ENCODE measurements at regions not wholly inside any gene's neighbourhood (a gene's known extent, or its start where the extent isn't known, plus 50 kb on each side); places are given as distances from the start of the nearest gene placed in this dataset.
A peak's percentile ranks its signal among the peaks of the same experiment; 100 is the strongest.

GRCh38 chr7:131618391-131618790 is 62.0 kb upstream of the PODXL start (continued):
- TF ChIP-seq, protein P1, sequence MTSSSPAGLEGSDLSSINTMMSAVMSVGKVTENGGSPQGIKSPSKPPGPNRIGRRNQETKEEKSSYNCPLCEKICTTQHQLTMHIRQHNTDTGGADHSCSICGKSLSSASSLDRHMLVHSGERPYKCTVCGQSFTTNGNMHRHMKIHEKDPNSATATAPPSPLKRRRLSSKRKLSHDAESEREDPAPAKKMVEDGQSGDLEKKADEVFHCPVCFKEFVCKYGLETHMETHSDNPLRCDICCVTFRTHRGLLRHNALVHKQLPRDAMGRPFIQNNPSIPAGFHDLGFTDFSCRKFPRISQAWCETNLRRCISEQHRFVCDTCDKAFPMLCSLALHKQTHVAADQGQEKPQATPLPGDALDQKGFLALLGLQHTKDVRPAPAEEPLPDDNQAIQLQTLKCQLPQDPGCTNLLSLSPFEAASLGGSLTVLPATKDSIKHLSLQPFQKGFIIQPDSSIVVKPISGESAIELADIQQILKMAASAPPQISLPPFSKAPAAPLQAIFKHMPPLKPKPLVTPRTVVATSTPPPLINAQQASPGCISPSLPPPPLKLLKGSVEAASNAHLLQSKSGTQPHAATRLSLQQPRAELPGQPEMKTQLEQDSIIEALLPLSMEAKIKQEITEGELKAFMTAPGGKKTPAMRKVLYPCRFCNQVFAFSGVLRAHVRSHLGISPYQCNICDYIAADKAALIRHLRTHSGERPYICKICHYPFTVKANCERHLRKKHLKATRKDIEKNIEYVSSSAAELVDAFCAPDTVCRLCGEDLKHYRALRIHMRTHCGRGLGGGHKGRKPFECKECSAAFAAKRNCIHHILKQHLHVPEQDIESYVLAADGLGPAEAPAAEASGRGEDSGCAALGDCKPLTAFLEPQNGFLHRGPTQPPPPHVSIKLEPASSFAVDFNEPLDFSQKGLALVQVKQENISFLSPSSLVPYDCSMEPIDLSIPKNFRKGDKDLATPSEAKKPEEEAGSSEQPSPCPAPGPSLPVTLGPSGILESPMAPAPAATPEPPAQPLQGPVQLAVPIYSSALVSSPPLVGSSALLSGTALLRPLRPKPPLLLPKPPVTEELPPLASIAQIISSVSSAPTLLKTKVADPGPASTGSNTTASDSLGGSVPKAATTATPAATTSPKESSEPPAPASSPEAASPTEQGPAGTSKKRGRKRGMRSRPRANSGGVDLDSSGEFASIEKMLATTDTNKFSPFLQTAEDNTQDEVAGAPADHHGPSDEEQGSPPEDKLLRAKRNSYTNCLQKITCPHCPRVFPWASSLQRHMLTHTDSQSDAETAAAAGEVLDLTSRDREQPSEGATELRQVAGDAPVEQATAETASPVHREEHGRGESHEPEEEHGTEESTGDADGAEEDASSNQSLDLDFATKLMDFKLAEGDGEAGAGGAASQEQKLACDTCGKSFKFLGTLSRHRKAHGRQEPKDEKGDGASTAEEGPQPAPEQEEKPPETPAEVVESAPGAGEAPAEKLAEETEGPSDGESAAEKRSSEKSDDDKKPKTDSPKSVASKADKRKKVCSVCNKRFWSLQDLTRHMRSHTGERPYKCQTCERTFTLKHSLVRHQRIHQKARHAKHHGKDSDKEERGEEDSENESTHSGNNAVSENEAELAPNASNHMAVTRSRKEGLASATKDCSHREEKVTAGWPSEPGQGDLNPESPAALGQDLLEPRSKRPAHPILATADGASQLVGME (CRISPR knock-in tag; IDR thresholded peaks at IDR 0.05) = no peak
- TF ChIP-seq EWSR1 (IDR thresholded peaks at IDR 0.05; ENCODE audit: borderline replicate concordance, low read depth, partially characterized antibody) = no peak
- TF ChIP-seq, protein P2, sequence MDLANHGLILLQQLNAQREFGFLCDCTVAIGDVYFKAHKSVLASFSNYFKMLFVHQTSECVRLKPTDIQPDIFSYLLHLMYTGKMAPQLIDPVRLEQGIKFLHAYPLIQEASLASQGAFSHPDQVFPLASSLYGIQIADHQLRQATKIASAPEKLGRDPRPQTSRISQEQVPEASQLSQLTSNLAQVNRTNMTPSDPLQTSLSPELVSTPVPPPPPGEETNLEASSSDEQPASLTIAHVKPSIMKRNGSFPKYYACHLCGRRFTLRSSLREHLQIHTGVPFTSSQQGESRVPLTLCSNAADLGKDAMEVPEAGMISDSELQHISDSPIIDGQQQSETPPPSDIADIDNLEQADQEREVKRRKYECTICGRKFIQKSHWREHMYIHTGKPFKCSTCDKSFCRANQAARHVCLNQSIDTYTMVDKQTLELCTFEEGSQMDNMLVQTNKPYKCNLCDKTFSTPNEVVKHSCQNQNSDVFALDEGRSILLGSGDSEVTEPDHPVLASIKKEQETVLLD (IDR thresholded peaks at IDR 0.05) = no peak
- no peak for TF ChIP-seq MNT (conservative IDR thresholded peaks at IDR 0.05)
- peak; percentile 41; the same call in 1 of the 2 replicates for TF ChIP-seq ARID1B (IDR thresholded peaks at IDR 0.05)
- TF ChIP-seq CREM (IDR thresholded peaks at IDR 0.05; ENCODE audit: low read depth) = no peak
- no peak for TF ChIP-seq ZNF263 (CRISPR knock-in tag; IDR thresholded peaks at IDR 0.05; ENCODE audit: borderline replicate concordance)
- no peak for TF ChIP-seq ZFP36 (IDR thresholded peaks at IDR 0.05; ENCODE audit: low read depth, low read length, partially characterized antibody)
- 0 out of 2 replicates have a peak, but pooled peaks have one; percentile 58 for TF ChIP-seq ETV5 (CRISPR knock-in tag; IDR thresholded peaks at IDR 0.05; ENCODE audit: low read depth)
- no peak for TF ChIP-seq RBFOX2 (IDR thresholded peaks at IDR 0.05; ENCODE audit: low read depth, low read length)
- no peak for TF ChIP-seq KLF10 (CRISPR knock-in tag; IDR thresholded peaks at IDR 0.05)
- TF ChIP-seq PKNOX1 (IDR thresholded peaks at IDR 0.05) = no peak
